ENCODE measurements at regions not wholly inside any gene's neighbourhood (a gene's known extent, or its start where the extent isn't known, plus 50 kb on each side); places are given as distances from the start of the nearest gene placed in this dataset.

DNA sequence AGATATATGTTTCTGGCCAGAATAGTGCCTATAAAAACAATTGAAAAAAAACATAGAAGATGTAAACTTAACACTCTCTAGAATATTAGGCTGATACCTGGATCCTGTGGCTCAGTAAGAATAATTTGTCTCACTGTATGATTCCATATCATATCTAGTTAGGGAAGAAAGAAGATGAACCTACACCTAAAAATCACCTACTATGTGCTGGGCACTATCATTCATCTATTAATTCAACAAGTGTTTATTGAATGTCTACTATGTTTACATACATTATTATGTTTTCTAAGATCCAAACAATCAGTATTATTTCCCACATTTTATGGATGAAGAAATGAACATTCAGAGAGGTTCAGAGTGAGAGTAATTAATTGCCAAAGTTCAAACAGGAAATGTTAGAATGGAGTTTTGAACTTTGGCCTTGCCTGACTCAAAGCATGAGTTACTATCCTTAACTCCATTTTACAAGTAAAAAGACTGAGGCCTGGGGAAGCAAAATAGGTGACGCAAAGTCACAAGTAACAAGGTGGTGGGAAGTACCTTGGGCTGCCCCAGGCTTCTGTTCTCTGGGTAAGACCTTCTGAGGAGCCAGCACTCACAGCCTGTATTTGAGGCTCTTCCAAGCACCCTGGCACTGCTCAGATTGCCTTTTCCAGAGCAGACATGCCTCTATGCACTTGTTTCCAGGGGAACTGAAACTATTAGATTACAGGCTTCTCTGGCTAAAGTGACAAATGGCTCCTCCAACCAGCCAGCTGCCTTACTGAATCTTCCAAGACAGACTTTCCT, 111.1 kb upstream of the ACSL4 start:
- DNase-seq: peak; percentile 76

DNA sequence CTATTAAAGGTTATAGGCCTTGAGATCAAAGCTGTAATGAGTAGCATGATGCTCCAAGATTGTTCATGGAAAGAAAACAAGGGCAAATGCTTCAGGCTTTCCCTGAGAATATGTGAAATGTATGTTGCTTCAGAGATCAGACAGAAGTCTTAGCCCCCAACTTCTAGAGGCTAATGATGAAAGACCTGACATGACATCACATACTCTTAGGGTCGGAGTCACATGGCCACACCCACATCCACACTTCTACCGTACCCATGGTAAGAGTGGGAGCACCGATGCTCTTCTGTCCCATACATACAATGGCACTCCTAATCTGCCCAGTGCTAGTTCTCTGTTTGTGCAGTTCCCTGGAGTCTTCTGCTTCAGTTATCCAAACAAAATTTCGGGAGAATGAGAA, 111.9 kb upstream of the ACSL4 start:
- no peak for DNase-seq

DNA sequence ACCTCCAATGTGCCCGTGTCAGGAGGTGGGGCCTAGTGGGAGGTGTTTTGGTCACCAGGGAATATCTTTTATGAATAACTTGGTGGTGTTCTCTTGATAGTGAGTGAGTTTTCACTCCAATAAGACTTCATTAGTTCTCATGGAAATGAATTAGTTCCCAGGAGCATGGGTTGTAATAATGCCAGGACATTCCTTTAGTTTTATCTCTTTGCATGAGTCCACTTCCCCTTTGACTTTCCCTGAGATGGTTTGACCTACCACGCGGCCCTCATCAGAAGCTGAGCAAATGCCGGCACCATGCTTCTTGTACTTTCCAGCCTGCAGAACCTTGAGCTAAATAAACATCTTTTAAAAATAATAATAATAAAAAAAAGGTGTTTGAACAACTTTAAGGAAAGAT, 112.9 kb upstream of the ACSL4 start:
- DNase-seq: no peak

DNA sequence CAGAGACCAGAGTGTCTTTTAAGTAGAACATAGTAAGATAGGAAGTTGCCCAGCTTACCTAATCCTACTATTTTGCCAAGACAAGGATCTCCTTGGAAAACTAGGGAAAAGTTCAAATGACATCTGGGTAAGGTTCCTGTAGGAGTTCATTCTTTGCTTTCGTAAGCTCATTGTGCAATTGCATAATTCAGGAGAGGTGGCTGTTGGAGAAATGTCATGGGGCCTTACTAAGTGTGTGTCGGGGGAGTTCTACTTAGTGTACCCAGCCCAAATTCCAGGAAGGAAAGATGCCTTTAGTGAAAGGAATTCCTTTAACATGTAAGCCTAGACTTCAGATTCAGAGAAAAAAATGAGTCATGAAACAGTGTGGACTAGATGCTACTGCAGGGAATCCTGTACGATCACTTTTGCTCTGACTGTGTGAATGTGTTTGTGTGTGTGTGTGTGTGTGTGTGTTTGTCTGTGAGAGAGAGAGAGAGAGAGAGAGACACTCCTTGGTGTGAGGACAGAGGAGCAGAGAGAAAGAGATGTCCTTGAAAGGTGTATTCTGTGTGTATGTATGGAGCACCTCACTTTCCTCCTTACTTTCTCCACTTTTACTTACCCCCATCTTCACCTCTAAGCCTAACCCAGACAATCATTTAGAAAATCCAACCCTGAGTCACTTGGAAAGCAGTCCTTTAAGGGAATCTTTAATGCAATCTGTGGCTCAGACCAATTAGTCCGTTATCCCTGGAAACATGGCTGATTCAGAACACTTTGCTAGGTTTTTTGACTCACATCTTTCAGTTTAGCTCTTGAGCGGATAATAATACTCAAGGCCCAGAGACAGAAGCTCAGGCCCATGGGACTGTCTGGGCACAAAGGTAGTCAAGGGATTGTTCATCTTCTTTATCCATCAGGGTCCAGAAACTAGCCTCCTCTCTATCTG, 114.5 kb upstream of the ACSL4 start:
- peak; percentile 6 for DNase-seq

DNA sequence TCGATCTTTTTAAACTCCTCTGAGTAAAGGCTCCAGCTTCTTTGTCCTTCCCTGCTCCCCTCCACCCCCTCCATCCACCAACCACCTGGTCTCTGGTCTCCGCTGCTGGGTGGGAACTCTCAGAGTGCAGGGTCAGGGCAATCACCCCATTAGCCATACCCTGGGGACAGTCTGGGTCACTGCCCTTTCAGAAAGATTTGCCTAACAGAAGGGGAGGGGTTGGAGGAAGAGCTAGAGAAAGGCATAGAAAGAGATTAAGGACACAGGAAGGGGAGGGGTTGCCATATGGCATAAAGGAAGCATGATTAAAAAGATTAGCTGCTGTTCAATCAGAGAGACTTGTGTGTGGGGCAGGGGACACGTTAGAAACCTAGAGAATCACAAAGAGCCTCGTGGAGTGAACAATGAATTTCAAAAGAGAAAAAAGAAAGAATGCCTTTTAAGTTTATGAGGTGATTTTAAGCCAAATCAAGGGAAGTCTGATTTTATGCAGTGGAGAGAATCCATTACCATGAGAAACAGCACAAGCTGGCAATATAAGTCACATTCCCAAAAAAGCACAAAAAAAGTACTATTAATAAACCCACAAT, 115.5 kb upstream of the ACSL4 start:
- DNase-seq: peak; percentile 9

DNA sequence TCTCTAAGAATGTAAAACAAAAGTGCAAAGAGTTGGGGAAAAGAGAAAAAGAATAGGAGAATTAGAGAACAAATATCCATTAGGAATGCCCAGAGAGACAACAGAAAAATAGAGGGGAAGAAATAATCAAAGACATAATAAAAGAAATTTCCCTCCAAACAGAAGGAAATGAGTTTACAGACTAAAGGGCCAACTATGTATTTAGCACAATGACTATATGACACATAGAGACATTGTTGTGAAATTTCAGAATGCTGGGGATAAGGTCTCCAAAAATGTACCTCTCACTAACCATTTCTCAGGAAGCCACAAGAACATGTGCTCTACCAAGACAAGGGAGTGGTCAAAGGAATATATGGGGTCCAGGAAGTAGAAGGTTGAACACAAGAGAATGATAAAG, 121.0 kb upstream of the ACSL4 start:
- DNase-seq: no peak

- peak; percentile 74 for DNase-seq
Measured at GRCh38 chrX:109855501-109855900, 122.4 kb upstream of the ACSL4 start.

DNA sequence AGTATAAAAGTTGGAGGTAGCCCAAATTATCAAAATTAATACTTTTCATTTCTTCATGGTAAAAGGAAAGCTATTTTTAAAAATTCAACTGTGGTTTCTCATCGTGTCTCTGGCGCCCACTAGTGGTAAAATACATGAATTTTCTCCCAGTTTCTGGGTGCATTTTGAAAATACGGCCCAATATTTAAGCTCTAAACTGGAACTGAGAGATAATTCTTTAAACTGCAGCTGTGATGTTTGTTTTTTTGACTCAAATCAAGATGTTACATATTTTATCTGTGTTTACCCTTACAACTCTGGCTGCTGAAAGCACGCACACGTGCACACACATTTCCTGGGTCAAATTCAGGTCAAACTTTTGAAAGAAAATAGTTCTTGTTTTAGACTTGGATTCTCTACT, 123.9 kb upstream of the ACSL4 start:
- DNase-seq: peak; percentile 63

- no peak for DNase-seq
Measured at GRCh38 chrX:109857584-109858228, 124.6 kb upstream of the ACSL4 start.

- no peak for DNase-seq
Measured at GRCh38 chrX:109858602-109859341, 125.7 kb upstream of the ACSL4 start.

- DNase-seq: no peak
Measured at GRCh38 chrX:109859651-109860050, 126.6 kb upstream of the ACSL4 start.

DNA sequence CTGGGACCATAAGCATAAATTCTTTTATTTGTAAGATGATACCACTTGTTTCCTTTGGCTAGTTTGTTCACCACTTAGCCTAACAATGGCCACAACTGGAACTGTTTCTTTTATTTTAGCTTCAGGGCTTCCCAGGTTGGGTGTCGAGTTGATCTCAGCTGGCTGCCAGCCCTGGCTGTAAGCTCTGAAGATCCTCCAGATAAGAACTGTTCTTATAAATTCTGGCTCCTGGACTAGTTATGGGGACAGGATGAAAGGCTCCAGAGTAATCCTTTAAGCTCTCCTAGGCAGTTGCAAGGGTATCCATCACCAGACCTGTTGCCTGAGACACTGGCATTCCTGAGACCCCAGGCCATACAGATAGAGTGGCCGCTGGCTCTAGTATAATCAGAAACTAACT, 129.4 kb upstream of the ACSL4 start:
- no peak for DNase-seq

GRCh38 chrX:109863811-109864210, 130.8 kb upstream of the ACSL4 start:
- no peak for DNase-seq

DNA sequence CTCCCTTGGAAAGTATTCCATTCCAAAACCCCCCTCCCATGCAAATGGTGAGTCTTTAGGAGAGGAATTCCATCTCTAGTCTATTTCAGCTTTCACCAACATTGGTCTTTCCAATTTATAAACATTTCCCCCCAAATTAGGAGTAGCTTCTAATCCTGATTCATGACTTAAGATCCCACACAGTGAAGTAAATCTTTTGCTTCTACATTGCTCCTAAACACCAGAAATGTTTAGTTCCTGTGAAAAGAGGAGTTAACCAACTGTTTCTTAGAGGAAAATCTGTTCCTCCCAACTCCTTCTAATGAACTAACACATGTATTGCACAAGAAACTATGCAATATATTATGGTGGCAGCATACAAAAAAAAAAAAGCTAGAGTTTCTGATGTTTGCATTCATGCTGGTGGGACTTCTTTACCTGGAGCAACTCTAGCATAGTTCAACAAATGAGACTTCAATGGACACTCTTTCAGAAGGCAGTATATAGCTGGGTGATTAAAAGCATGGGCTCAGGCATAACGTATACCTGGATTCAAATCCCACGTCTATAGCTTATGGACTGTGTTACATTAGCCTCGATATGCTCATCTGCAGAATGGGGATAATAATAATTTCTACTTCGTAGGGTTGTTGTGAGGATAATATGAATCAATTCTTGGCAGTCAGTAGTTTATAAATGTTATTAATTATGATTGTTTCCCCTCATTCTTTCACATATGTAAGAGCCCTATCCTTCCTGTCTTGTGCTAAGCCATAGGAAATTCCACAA, 131.6 kb upstream of the TMEM164 start:
- peak; percentile 33 for DNase-seq

DNA sequence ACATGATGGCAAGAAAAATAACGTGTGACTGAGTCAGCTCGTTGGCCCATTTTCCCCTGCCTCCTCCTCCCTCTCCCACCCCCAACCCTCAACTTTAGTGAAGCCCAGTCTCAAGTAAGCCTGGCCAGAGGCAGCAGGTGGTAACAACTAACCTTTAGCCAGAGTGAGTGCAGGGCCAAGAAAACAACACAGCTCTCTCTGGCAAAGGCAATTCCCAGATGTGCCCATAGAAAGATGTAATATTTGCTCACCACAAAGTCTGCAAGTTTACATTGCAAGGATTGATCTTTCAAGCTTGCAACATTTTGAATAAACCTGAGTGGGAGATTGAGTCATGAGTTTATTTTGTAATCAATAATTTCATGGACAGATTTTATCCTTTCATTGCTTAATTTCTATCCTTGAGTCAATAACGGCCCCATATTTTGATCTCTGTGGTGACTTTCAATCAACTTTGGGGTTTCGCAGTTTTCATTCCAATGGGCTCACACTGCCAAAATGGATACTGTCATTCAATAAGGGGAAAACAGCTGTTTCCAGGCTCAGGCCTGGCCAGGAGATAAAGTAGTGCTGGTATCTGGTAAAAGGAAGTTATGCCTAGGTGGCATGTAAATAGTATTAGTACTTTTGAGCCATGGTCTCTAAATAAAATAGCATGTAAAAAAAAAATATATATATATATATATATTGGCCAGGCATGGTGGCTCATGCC, 130.7 kb upstream of the TMEM164 start:
- no peak for DNase-seq

DNA sequence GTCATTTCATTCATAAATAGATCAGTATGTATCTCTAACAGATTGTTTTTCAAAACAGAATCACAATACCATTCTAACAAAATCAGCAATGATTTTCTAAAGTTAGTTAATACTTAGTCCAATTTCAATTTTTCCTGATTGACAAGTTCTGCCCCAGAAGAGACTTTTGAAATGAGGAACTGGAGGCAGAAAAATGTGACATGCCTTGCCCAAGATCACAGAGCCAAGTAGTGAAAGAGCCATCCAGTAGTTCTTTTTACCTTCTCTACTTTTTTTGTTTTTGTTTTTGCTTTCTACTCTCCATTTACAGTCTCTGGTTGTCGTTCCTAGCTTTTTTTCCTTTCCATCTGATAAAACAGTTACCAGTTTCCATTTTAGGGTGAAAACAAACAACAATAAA, 129.3 kb upstream of the TMEM164 start:
- peak; percentile 14 for DNase-seq

DNA sequence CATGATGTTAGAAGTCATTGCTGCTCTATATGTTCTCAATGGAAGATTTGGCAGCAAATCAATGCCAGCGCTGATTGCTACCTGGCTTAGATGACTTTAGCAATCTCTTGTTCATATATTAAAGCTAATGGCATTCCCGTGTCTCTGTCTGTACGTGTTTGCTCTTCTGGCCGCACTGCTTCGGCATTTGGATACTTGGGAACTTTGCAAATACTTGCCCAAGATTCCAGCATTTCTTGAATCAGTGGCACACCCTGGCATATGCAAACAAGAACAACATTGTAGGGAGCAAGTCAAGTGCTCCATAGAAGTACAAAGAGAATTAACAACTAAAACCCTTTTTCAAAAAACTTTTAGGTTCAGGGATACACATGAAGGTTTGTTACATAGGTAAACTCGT, 128.9 kb upstream of the TMEM164 start:
- DNase-seq: no peak

- no peak for DNase-seq
Measured at GRCh38 chrX:109874548-109874947, 128.4 kb upstream of the TMEM164 start.

DNA sequence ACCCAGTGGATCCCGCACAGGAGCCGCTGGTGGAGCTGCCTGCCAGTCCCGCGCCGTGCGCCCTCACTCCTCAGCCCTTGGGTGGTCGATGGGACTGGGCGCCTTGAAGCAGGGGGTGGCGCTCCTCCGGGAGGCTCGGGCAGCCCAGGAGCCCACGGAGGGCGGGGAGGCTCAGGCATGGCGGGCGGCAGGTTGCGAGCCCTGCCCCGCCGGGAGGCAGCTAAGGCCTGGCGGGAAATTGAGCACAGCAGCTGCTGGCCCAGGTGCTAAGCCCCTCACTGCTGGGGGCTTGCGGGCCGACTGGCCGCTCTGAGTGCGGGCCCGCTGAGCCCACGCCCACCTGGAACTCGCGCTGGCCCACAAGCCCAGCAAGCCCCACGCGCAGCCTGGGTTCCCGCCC, 127.1 kb upstream of the TMEM164 start:
- DNase-seq: no peak

- DNase-seq: peak; percentile 25
Measured at GRCh38 chrX:109878236-109878635, 124.7 kb upstream of the TMEM164 start.

DNA sequence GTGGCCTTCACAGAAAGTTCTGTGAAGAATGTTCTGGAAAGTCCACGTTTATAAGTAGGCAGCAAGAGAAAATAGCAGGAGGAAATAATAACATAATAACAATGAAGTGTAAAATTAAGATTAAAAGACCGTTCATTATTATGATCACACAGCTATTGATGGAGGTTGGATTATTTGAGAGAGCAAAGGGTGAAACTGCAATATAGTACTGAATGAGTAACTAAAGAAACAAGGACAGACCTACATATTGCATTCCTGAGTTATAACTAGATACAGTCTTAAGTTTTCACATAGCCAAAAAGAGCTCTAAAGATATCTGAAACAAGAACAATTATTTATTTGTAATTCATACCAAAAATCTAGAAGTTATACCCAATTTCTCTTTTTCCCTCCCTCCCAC, 122.9 kb upstream of the TMEM164 start:
- no peak for DNase-seq

All from MV-4-11 (cell line).